ENCODE measurements at regions not wholly inside any gene's neighbourhood (a gene's known extent, or its start where the extent isn't known, plus 50 kb on each side); places are given as distances from the start of the nearest gene placed in this dataset.

GRCh38 chr2:4096978-4097766 is 393.8 kb downstream of the DCDC2C start:
- no peak overlapping the region for H3K4me2 ChIP-seq (ENCODE audit: insufficient read depth, low read length)

GRCh38 chr2:4098137-4098536 is 394.8 kb downstream of the DCDC2C start:
- no peak for TF ChIP-seq EZH2 (IDR thresholded peaks at IDR 0.05; ENCODE audit: borderline replicate concordance, low read depth, low read length, severe bottlenecking)
- TF ChIP-seq CTCF (IDR thresholded peaks at IDR 0.05; ENCODE audit: borderline replicate concordance, extremely low read depth, low read length, poor library complexity, severe bottlenecking) = no peak

More at GRCh38 chr2:4096978-4097766, 393.8 kb downstream of the DCDC2C start:
- H3K9me3 ChIP-seq (ENCODE audit: insufficient read depth, low read length, severe bottlenecking) = no peaks in the 10 kb centered on the region
- no peaks in the 10 kb centered on the region for H4K20me1 ChIP-seq (ENCODE audit: insufficient read depth, low read length)
- H3K36me3 ChIP-seq (ENCODE audit: insufficient read depth, low read length) = no peaks in the 10 kb centered on the region
- peaks cover 2% of the 10 kb centered on the region for H3K27me3 ChIP-seq (ENCODE audit: insufficient read depth, low read length, poor library complexity)
- ATAC-seq (ENCODE audit: insufficient read depth, low read depth) (no peak), DNase-seq (no peak)
- no peak overlapping the region for H3K9ac ChIP-seq (ENCODE audit: low read depth, low read length)
- no peak overlapping the region for H2AFZ ChIP-seq (ENCODE audit: low read depth, low read length)
- no peak overlapping the region for H3K27ac ChIP-seq (ENCODE audit: low read length)
- TF ChIP-seq EZH2 (IDR thresholded peaks at IDR 0.05; ENCODE audit: borderline replicate concordance, low read depth, low read length, severe bottlenecking) (no peak), CTCF (IDR thresholded peaks at IDR 0.05; ENCODE audit: borderline replicate concordance, extremely low read depth, low read length, poor library complexity, severe bottlenecking) (no peak)
- no peaks in the 10 kb centered on the region for H3K79me2 ChIP-seq (ENCODE audit: insufficient read depth, low read length)
- no peaks in the 10 kb centered on the region for H3K4me1 ChIP-seq (ENCODE audit: insufficient read depth, low read length)
- no peak overlapping the region for H3K4me3 ChIP-seq (ENCODE audit: low read depth in 1 of 2, low read length in 2 of 2)

GRCh38 chr2:4101936-4102335 is 398.6 kb downstream of the DCDC2C start:
- H2AFZ ChIP-seq (ENCODE audit: low read depth, low read length) = no peak overlapping the region
- H3K9ac ChIP-seq (ENCODE audit: low read depth, low read length) = no peak overlapping the region
- no peak overlapping the region for H3K27ac ChIP-seq (ENCODE audit: low read length)
- H3K4me1 ChIP-seq (ENCODE audit: insufficient read depth, low read length) = no peaks in the 10 kb centered on the region
- ATAC-seq (ENCODE audit: insufficient read depth, low read depth) = no peak
- no peaks in the 10 kb centered on the region for H3K79me2 ChIP-seq (ENCODE audit: insufficient read depth, low read length)
- no peak overlapping the region for H3K4me2 ChIP-seq (ENCODE audit: insufficient read depth, low read length)
- DNase-seq = no peak
- no peaks in the 10 kb centered on the region for H3K36me3 ChIP-seq (ENCODE audit: insufficient read depth, low read length)
- H4K20me1 ChIP-seq (ENCODE audit: insufficient read depth, low read length) = no peaks in the 10 kb centered on the region
- TF ChIP-seq EZH2 (IDR thresholded peaks at IDR 0.05; ENCODE audit: borderline replicate concordance, low read depth, low read length, severe bottlenecking) (no peak), CTCF (IDR thresholded peaks at IDR 0.05; ENCODE audit: borderline replicate concordance, extremely low read depth, low read length, poor library complexity, severe bottlenecking) (no peak)
- H3K27me3 ChIP-seq (ENCODE audit: insufficient read depth, low read length, poor library complexity) = peaks cover 2% of the 10 kb centered on the region
- H3K4me3 ChIP-seq (ENCODE audit: low read depth in 1 of 2, low read length in 2 of 2) = no peak overlapping the region
- no peaks in the 10 kb centered on the region for H3K9me3 ChIP-seq (ENCODE audit: insufficient read depth, low read length, severe bottlenecking)

More at GRCh38 chr2:4098137-4098536, 394.8 kb downstream of the DCDC2C start:
- Histone ChIP-seq H3K9ac (ENCODE audit: low read depth, low read length) (no peak overlapping the region), H4K20me1 (ENCODE audit: insufficient read depth, low read length) (no peaks in the 10 kb centered on the region), H3K27me3 (ENCODE audit: insufficient read depth, low read length, poor library complexity) (peaks cover 2% of the 10 kb centered on the region), H3K27ac (ENCODE audit: low read length) (no peak overlapping the region), H3K4me2 (ENCODE audit: insufficient read depth, low read length) (no peak overlapping the region), H2AFZ (ENCODE audit: low read depth, low read length) (no peak overlapping the region), H3K9me3 (ENCODE audit: insufficient read depth, low read length, severe bottlenecking) (no peaks in the 10 kb centered on the region), H3K4me1 (ENCODE audit: insufficient read depth, low read length) (no peaks in the 10 kb centered on the region), H3K36me3 (ENCODE audit: insufficient read depth, low read length) (no peaks in the 10 kb centered on the region), H3K4me3 (ENCODE audit: low read depth in 1 of 2, low read length in 2 of 2) (no peak overlapping the region), H3K79me2 (ENCODE audit: insufficient read depth, low read length) (no peaks in the 10 kb centered on the region)
- ATAC-seq (ENCODE audit: insufficient read depth, low read depth) = no peak
- DNase-seq = no peak

All from DND-41 (cell line).